Lower lobe of right lung (tissue), 2 donors: ENCODE measurements at regions not wholly inside any gene's neighbourhood (a gene's known extent, or its start where the extent isn't known, plus 50 kb on each side); places are given as distances from the start of the nearest gene placed in this dataset.

ENCODE experiments used
- ATAC-seq, 2 donors: fragments of 200-7000 bp; cut with Tn5 transposase; one replicate each; pipeline ENCODE4 v1.9.1; 2020 to 2022; ENCODE audit warnings: mild to moderate bottlenecking in 2 of 2, moderate library complexity in 2 of 2
- DNase-seq: peaks from one replicate; pipeline ENCODE4 v3.0.0-alpha.2; 2020
- H3K27ac ChIP-seq: fragments of 200-600 bp; one replicate; pipeline ENCODE4 v1.8.0; 2022
- H3K27me3 ChIP-seq: fragments of 200-600 bp; one replicate; pipeline ENCODE4 v1.8.0; 2022; ENCODE audit warnings: low read depth
- H3K36me3 ChIP-seq: fragments of 200-600 bp; one replicate; pipeline ENCODE4 v1.8.0; 2022; ENCODE audit warnings: mild to moderate bottlenecking
- H3K4me1 ChIP-seq: fragments of 200-600 bp; one replicate; pipeline ENCODE4 v1.8.0; 2022
- H3K4me3 ChIP-seq: fragments of 200-600 bp; one replicate; pipeline ENCODE4 v1.8.0; 2022; ENCODE audit warnings: mild to moderate bottlenecking
- H3K9me3 ChIP-seq: fragments of 200-600 bp; one replicate; pipeline ENCODE4 v1.8.0; 2022
- intact Hi-C: fragments of 100-400 bp; cut with DNase I; formaldehyde crosslinking; loops from one replicate; pipeline ENCODE4 v1.11.0; 2022
- TF ChIP-seq, protein P1 (sequence below): fragments of 200-600 bp; IDR thresholded peaks from one replicate; pipeline ENCODE4 v1.8.0; 2022; ENCODE audit warnings: antibody characterized with exemption, mild to moderate bottlenecking
- donor health status: DM: no; HTN: yes; CAD: no; lungs with severe emphysema.

- Histone ChIP-seq H3K9me3 (no peaks in the 10 kb centered on the region), H3K4me1 (no peaks in the 10 kb centered on the region), H3K27me3 (no peaks in the 10 kb centered on the region), H3K4me3 (no peak overlapping the region), H3K36me3 (no peaks in the 10 kb centered on the region), H3K27ac (no peak overlapping the region)
- no peak for ATAC-seq
- no peak for DNase-seq
- intact Hi-C loops = no loop called here
- TF ChIP-seq, protein P1, sequence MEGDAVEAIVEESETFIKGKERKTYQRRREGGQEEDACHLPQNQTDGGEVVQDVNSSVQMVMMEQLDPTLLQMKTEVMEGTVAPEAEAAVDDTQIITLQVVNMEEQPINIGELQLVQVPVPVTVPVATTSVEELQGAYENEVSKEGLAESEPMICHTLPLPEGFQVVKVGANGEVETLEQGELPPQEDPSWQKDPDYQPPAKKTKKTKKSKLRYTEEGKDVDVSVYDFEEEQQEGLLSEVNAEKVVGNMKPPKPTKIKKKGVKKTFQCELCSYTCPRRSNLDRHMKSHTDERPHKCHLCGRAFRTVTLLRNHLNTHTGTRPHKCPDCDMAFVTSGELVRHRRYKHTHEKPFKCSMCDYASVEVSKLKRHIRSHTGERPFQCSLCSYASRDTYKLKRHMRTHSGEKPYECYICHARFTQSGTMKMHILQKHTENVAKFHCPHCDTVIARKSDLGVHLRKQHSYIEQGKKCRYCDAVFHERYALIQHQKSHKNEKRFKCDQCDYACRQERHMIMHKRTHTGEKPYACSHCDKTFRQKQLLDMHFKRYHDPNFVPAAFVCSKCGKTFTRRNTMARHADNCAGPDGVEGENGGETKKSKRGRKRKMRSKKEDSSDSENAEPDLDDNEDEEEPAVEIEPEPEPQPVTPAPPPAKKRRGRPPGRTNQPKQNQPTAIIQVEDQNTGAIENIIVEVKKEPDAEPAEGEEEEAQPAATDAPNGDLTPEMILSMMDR = no peak
Observed at GRCh38 chr5:54851449-54851848, 133.9 kb downstream of the ESM1 start.

- ATAC-seq (no peak), DNase-seq (no peak)
- Histone ChIP-seq H3K27me3 (no peaks in the 10 kb centered on the region), H3K4me1 (peaks cover 9% of the 10 kb centered on the region), H3K9me3 (no peaks in the 10 kb centered on the region), H3K27ac (no peak overlapping the region), H3K36me3 (no peaks in the 10 kb centered on the region), H3K4me3 (no peak overlapping the region)
- intact Hi-C loops = loop anchor here (5.0 kb wide), 1 partner anchor 326 kb away; no protein-coding TSS in a partner anchor
- TF ChIP-seq, protein P1 = no peak
Observed at GRCh38 chr5:54848581-54848980, 136.8 kb downstream of the ESM1 start.

- Histone ChIP-seq H3K4me3 (no peak overlapping the region), H3K4me1 (peaks cover 9% of the 10 kb centered on the region), H3K27ac (no peak overlapping the region), H3K27me3 (no peaks in the 10 kb centered on the region), H3K9me3 (no peaks in the 10 kb centered on the region), H3K36me3 (no peaks in the 10 kb centered on the region)
- TF ChIP-seq, protein P1 = no peak
- no peak for DNase-seq
- intact Hi-C loops = loop anchor here (5.0 kb wide), 1 partner anchor 323 kb away; no protein-coding TSS in a partner anchor
- ATAC-seq = no peak
Observed at GRCh38 chr5:54845567-54845941, 139.8 kb downstream of the ESM1 start.

GRCh38 chr5:54844905-54845566 lies 140.4 kb downstream of the ESM1 start:
- TF ChIP-seq, protein P1 = peak; percentile 70
- Histone ChIP-seq H3K4me1 (peaks cover 9% of the 10 kb centered on the region), H3K4me3 (peak overlapping the region; percentile 32), H3K36me3 (no peaks in the 10 kb centered on the region), H3K27me3 (no peaks in the 10 kb centered on the region), H3K9me3 (no peaks in the 10 kb centered on the region), H3K27ac (peak overlapping the region; percentile 13)
- DNase-seq = no peak
- intact Hi-C loops = loop anchor here (5.0 kb wide), 1 partner anchor 323 kb away; no protein-coding TSS in a partner anchor
- peak in 1 of 2 donors; percentile 56 for ATAC-seq

GRCh38 chr5:54844266-54844665 lies 141.1 kb downstream of the ESM1 start:
- DNase-seq (no peak), ATAC-seq (no peak)
- no peaks in the 10 kb centered on the region for H3K9me3 ChIP-seq
- H3K4me1 ChIP-seq = peaks cover 9% of the 10 kb centered on the region
- H3K4me3 ChIP-seq = no peak overlapping the region
- no peaks in the 10 kb centered on the region for H3K36me3 ChIP-seq
- intact Hi-C loops = no loop called here
- H3K27ac ChIP-seq = no peak overlapping the region
- no peaks in the 10 kb centered on the region for H3K27me3 ChIP-seq
- TF ChIP-seq, protein P1 = no peak
